ENCODE measurements at regions not wholly inside any gene's neighbourhood (a gene's known extent, or its start where the extent isn't known, plus 50 kb on each side); places are given as distances from the start of the nearest gene placed in this dataset.

DNA sequence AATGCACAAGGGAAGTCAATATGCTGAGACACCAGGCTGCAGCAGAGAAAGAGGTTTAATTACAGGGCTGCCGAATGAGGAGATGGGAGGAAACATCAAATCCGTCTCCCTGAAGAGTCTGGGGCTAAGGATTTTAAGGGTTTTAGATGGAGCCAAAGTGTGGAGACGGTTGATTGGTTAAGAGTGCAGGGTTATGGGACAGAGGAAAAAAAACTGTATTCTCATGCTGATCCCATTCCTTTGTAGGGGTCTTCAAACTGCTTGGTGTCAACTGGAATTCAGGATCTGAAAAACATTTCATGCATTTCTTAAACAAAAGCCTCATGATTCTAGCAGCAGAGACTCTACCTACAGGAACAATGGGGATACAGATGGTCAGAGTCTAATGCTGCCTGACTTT is 96.1 kb upstream of the SYNDIG1 start:
- Mint-ChIP-seq H3K9me3 (ENCODE audit: unreplicated experiment) (no peaks in the 10 kb centered on the region), H3K36me3 (ENCODE audit: unreplicated experiment) (no peaks in the 10 kb centered on the region), H3K4me1 (ENCODE audit: low read depth, unreplicated experiment) (peaks cover 13% of the 10 kb centered on the region), H3K27ac (ENCODE audit: unreplicated experiment) (peak overlapping the region; percentile 40), H3K27me3 (ENCODE audit: unreplicated experiment) (peaks cover 1% of the 10 kb centered on the region), H3K4me3 (ENCODE audit: unreplicated experiment) (no peak overlapping the region)
- TF ChIP-seq, protein P1, sequence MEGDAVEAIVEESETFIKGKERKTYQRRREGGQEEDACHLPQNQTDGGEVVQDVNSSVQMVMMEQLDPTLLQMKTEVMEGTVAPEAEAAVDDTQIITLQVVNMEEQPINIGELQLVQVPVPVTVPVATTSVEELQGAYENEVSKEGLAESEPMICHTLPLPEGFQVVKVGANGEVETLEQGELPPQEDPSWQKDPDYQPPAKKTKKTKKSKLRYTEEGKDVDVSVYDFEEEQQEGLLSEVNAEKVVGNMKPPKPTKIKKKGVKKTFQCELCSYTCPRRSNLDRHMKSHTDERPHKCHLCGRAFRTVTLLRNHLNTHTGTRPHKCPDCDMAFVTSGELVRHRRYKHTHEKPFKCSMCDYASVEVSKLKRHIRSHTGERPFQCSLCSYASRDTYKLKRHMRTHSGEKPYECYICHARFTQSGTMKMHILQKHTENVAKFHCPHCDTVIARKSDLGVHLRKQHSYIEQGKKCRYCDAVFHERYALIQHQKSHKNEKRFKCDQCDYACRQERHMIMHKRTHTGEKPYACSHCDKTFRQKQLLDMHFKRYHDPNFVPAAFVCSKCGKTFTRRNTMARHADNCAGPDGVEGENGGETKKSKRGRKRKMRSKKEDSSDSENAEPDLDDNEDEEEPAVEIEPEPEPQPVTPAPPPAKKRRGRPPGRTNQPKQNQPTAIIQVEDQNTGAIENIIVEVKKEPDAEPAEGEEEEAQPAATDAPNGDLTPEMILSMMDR (IDR thresholded peaks at IDR 0.05; ENCODE audit: partially characterized antibody, unreplicated experiment): no peak
- no peak for DNase-seq

DNA sequence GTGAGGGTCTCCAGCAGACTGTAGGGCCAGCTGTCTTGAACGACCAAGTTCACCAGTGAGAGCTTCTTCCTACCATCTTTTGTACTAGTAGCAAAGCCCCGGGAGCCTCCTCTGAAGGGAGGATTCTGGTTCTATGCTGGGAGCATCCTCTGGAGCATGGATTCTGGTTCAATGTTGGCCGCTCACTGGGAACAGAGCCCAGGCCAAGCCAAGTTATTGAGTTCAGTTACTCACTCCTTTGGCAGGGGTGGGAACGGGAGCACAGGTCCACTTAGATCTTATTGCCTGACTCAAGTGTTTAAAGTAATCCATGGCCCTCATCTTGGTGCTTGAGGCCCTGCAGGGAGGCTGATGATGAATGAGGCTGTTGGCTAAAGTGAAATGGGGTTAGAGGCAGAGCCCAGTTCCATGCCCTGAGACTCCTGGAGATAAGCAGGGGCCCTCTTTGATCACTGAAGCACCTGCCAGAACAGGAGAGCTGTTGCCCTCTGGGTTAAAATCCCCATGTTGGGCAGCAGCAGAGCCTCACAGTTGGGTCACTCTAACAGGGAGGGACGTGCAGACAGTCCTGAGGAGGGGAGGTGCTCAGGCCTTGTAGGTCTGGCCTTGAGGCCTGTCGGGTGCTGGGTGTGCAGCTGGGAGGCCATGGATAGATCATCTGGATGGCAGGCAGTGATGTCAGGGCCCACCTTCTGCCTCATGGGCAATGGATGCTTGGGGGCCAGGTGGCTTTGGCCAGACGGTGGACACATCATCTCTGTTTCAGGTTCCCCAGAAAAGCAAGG is 98.3 kb upstream of the SYNDIG1 start:
- Mint-ChIP-seq H3K4me1 (ENCODE audit: low read depth, unreplicated experiment) (peaks cover 13% of the 10 kb centered on the region), H3K27ac (ENCODE audit: unreplicated experiment) (no peak overlapping the region), H3K4me3 (ENCODE audit: unreplicated experiment) (no peak overlapping the region), H3K27me3 (ENCODE audit: unreplicated experiment) (peaks cover 1% of the 10 kb centered on the region), H3K36me3 (ENCODE audit: unreplicated experiment) (no peaks in the 10 kb centered on the region), H3K9me3 (ENCODE audit: unreplicated experiment) (no peaks in the 10 kb centered on the region)
- DNase-seq: no peak
- TF ChIP-seq, protein P1 (IDR thresholded peaks at IDR 0.05; ENCODE audit: partially characterized antibody, unreplicated experiment): no peak

DNA sequence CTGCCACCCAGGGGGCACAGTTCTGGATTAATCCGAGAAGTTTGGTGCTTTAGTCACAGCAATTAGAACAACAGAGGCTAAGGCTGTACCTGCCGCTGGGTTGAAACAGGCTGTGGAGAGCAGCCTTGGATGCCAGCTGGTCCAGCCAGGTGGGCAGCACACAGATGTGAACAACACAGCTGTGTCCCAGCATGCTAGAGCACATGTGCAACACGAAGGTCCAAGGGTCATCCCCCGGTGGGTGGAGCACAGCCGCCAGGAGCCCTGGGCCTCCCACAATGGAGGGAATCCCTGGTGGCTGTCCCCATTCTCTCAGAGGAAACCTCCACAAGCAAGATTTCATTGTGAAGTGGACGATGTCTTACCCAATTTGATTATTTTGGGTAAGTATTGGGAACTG is 99.2 kb upstream of the SYNDIG1 start:
- Mint-ChIP-seq H3K4me1 (ENCODE audit: low read depth, unreplicated experiment) (peaks cover 13% of the 10 kb centered on the region), H3K9me3 (ENCODE audit: unreplicated experiment) (no peaks in the 10 kb centered on the region)
- TF ChIP-seq, protein P1 (IDR thresholded peaks at IDR 0.05; ENCODE audit: partially characterized antibody, unreplicated experiment): no peak

DNA sequence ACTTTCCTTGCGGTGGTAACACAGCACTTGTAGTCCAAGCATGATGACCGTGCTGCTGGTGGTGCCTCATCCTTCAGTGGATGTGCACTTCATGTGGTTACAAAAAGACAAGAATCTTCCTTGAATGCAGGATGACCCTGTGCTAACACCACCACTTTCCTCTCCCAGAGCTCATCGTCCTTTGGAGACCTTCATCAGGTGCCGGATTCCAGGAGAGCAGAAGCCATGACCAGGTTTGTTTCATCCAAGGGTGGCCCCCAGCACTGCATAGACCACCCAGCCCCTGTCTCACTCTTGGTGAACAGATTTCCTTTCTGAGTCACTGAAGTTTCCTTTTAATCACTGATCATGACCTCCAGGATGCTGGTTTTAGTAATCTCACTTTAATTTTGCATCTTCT is 101.2 kb upstream of the SYNDIG1 start:
- Mint-ChIP-seq H3K27ac (ENCODE audit: unreplicated experiment) (no peak overlapping the region), H3K4me1 (ENCODE audit: low read depth, unreplicated experiment) (peaks cover 16% of the 10 kb centered on the region), H3K9me3 (ENCODE audit: unreplicated experiment) (no peaks in the 10 kb centered on the region), H3K36me3 (ENCODE audit: unreplicated experiment) (no peaks in the 10 kb centered on the region), H3K4me3 (ENCODE audit: unreplicated experiment) (no peak overlapping the region), H3K27me3 (ENCODE audit: unreplicated experiment) (no peaks in the 10 kb centered on the region)
- no peak for DNase-seq
- TF ChIP-seq, protein P1 (IDR thresholded peaks at IDR 0.05; ENCODE audit: partially characterized antibody, unreplicated experiment): no peak

More for the DNA sequence above, 99.2 kb upstream of the SYNDIG1 start:
- H3K36me3 Mint-ChIP-seq (ENCODE audit: unreplicated experiment): no peaks in the 10 kb centered on the region
- H3K27ac Mint-ChIP-seq (ENCODE audit: unreplicated experiment): no peak overlapping the region
- H3K4me3 Mint-ChIP-seq (ENCODE audit: unreplicated experiment): no peak overlapping the region
- DNase-seq: no peak
- H3K27me3 Mint-ChIP-seq (ENCODE audit: unreplicated experiment): peaks cover 1% of the 10 kb centered on the region

DNA sequence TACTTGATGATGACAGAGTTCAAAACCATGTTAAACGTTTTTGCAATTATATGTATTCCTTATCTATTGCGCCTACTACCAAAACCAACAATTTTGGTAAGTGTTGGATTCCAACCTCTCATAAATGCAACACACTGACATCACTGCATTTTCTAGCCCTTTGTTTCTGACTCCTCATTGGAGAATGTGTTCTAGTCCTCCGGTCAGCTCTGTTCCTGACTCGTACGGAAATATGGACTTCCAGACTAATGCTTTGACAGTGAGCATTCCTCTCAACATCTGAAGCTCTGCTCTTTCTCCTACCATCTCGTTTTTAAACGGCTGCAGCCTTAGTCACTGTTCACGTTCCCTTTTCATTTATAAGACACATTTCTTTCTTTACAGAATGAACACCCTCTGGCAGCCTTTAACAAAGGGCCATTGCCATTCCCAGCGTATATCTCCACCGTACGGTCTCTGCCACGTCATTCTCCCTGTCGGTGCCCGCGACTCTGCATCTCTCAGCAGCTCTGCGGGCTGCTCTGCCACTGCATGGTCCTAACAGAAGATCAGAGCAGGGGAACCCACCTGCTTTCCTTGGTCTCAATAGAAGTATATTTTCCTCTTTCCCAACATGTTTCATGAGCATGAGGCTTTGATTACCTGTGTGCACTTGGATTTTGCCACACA is 103.0 kb upstream of the SYNDIG1 start:
- TF ChIP-seq, protein P1 (IDR thresholded peaks at IDR 0.05; ENCODE audit: partially characterized antibody, unreplicated experiment): no peak
- Mint-ChIP-seq H3K4me1 (ENCODE audit: low read depth, unreplicated experiment) (peaks cover 6% of the 10 kb centered on the region), H3K27me3 (ENCODE audit: unreplicated experiment) (no peaks in the 10 kb centered on the region), H3K27ac (ENCODE audit: unreplicated experiment) (no peak overlapping the region), H3K4me3 (ENCODE audit: unreplicated experiment) (no peak overlapping the region), H3K9me3 (ENCODE audit: unreplicated experiment) (no peaks in the 10 kb centered on the region), H3K36me3 (ENCODE audit: unreplicated experiment) (peaks cover 5% of the 10 kb centered on the region)
- no peak for DNase-seq
